Right lobe of liver (tissue), 6 donors: ENCODE measurements at regions not wholly inside any gene's neighbourhood (a gene's known extent, or its start where the extent isn't known, plus 50 kb on each side); places are given as distances from the start of the nearest gene placed in this dataset.
"Not testable (repeated sequence)": the region's sequence is repeated elsewhere in the genome, so short reads cannot be mapped to it uniquely, and the experiment has no call there.

ENCODE experiments used
- ATAC-seq, 4 donors: fragments of 200-7000 bp; cut with Tn5 transposase; one replicate each; pipeline ENCODE4 v1.9.1; 2020; ENCODE audit warnings: mild to moderate bottlenecking in 4 of 4, moderate library complexity in 4 of 4
- DNase-seq, 3 donors: peaks; one replicate each; pipeline ENCODE4 v3.0.0-alpha.2; 2020
- H3K27ac ChIP-seq, 3 donors: fragments of 200-600 bp; one replicate each; pipeline ENCODE4 v1.8.0; 2022
- H3K27me3 ChIP-seq, 2 donors: fragments of 200-600 bp; one replicate each; pipeline ENCODE4 v1.8.0; 2022
- H3K36me3 ChIP-seq, 4 donors: fragments of 200-600 bp; sonication (generic) in 1 of 4; one replicate each; pipeline versions ENCODE4 v1.5.1 to v1.8.0; 2017 to 2022; ENCODE audit warnings: control low read depth in 1 of 4
- H3K4me1 ChIP-seq, 4 donors: fragments of 200-600 bp; sonication (generic) in 1 of 4; one replicate each; pipeline versions ENCODE4 v1.5.1 to v1.8.0; 2017 to 2022; ENCODE audit warnings: control low read depth in 1 of 4
- H3K4me3 ChIP-seq, 3 donors: fragments of 200-600 bp; one replicate each; pipeline ENCODE4 v1.8.0; 2022
- H3K9me3 ChIP-seq, 4 donors: fragments of 200-600 bp; sonication (generic) in 1 of 4; one replicate each; pipeline versions ENCODE4 v1.5.1 to v1.8.0; 2017 to 2022; ENCODE audit warnings: control low read depth in 1 of 4
- POLR2A ChIP-seq: fragments of 450-650 bp; IDR thresholded peaks from one replicate; pipeline ENCODE4 v1.6.1; 2017; ENCODE audit warnings: antibody characterized with exemption, mild to moderate bottlenecking
- WGBS: methylation state at CpG from one replicate; pipeline ENCODE4 v1.1.6; 2018; ENCODE audit warnings: low coverage, low lambda C conversion rate; ENCODE audit not compliant: insufficient coverage; ENCODE audit errors: missing lambda C conversion rate; 5-methylcytosine and 5-hydroxymethylcytosine counted together
- intact Hi-C, 2 donors: fragments of 100-400 bp; cut with DNase I; formaldehyde crosslinking; loops; one replicate each; pipeline versions ENCODE4 v1.11.2 to v1.14.1; 2022
- TF ChIP-seq, protein P1 (sequence below), 4 donors: fragments of 200-600 bp in 3 of 4; fragments of 450-650 bp in 1 of 4; IDR thresholded peaks; one replicate each; pipeline versions ENCODE4 v1.5.1 to v1.8.0; 2016 to 2022; ENCODE audit warnings: antibody characterized with exemption in 4 of 4, mild to moderate bottlenecking in 2 of 4
- donor health status: DM: no; HTN: yes; CAD: no.
- donor health status: DM: no; HTN: no; CAD: no.
- donor health status: DM: no; HTN: no; CAD: no.
- donor health status: DM: no; HTN: yes; CAD: no.
- donor health status: DM: no; HTN: yes; CAD: no.

- DNase-seq (no peak), ATAC-seq (no peak)
- intact Hi-C loops: no loop called here
- Histone ChIP-seq H3K9me3 (no peaks in the 10 kb centered on the region), H3K27me3 (no peaks in the 10 kb centered on the region), H3K4me3 (no peak overlapping the region), H3K4me1 (no peaks in the 10 kb centered on the region), H3K36me3 (no peaks in the 10 kb centered on the region), H3K27ac (no peak overlapping the region)
- TF ChIP-seq, protein P1, sequence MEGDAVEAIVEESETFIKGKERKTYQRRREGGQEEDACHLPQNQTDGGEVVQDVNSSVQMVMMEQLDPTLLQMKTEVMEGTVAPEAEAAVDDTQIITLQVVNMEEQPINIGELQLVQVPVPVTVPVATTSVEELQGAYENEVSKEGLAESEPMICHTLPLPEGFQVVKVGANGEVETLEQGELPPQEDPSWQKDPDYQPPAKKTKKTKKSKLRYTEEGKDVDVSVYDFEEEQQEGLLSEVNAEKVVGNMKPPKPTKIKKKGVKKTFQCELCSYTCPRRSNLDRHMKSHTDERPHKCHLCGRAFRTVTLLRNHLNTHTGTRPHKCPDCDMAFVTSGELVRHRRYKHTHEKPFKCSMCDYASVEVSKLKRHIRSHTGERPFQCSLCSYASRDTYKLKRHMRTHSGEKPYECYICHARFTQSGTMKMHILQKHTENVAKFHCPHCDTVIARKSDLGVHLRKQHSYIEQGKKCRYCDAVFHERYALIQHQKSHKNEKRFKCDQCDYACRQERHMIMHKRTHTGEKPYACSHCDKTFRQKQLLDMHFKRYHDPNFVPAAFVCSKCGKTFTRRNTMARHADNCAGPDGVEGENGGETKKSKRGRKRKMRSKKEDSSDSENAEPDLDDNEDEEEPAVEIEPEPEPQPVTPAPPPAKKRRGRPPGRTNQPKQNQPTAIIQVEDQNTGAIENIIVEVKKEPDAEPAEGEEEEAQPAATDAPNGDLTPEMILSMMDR (IDR thresholded peaks at IDR 0.05): no peak
- TF ChIP-seq POLR2A: no peak
These were observed 490.8 kb downstream of the HTR1B start for GRCh38 chr6:76972474-76972873.

DNA sequence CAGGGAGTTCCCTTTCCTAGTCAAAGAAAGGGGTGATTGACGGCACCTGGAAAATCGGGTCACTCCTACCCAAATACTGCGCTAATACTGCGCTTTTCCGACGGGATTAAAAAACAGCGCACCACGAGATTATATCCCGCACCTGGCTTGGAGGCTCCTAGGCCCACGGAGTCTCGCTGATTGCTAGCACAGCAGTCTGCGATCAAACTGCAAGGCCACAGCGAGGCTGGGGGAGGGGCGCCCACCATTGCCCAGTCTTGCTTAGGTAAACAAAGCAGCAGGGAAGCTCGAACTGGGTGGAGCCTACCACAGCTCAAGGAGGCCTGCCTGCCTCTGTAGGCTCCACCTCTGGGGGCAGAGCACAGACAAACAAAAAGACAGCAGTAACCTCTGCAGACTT is 504.1 kb downstream of the HTR1B start:
- DNase-seq, H3K36me3 ChIP-seq, H3K27me3 ChIP-seq, H3K4me3 ChIP-seq, ATAC-seq, H3K4me1 ChIP-seq, intact Hi-C loops, H3K9me3 ChIP-seq, H3K27ac ChIP-seq: not testable (repeated sequence)
- WGBS: 82% methylated on average over 9 of the region's 15 CpGs

GRCh38 chr6:76942203-76942966 is 520.9 kb downstream of the HTR1B start:
- TF ChIP-seq, protein P1 (IDR thresholded peaks at IDR 0.05): no peak
- no peak for TF ChIP-seq POLR2A
- peaks cover 0 to 9% (median 0%) of the 10 kb centered on the region in 4 donors for H3K4me1 ChIP-seq
- intact Hi-C loops: no loop called here
- H3K36me3 ChIP-seq: no peaks in the 10 kb centered on the region
- no peaks in the 10 kb centered on the region for H3K9me3 ChIP-seq
- peak in 1 of 3 donors; percentile 49 for DNase-seq
- no peaks in the 10 kb centered on the region for H3K27me3 ChIP-seq
- no peak overlapping the region for H3K27ac ChIP-seq
- peak; percentile 57 to 91 (median 85) for ATAC-seq
- H3K4me3 ChIP-seq: no peak overlapping the region
- no CpG with 5 or more reads among the region's 2 CpGs for whole genome bisulfite sequencing

DNA sequence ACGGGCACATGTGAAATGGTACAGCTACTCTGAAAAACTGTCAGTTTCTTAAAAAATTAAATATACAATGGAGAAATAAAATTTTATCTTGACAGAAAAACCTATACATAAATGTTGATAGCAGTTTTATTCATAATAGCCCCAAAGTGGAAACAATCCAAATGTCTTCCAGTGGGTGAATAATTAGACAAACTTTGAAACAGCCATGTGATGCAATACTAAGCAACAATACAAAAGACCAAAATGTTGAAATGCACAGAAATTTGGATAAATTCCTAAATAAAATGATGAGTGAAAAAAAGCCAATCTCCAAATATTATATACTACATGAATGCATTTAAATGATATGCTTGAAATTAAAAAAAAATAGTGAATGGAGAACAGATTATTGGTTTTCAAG is 523.1 kb downstream of the HTR1B start:
- no peak overlapping the region for H3K4me3 ChIP-seq
- H3K27me3 ChIP-seq: no peaks in the 10 kb centered on the region
- ATAC-seq (peak in 3 of 4 donors; percentile 58 to 67 (median 58)), DNase-seq (no peak)
- TF ChIP-seq POLR2A: no peak
- TF ChIP-seq, protein P1 (IDR thresholded peaks at IDR 0.05): no peak
- peaks cover 0 to 9% (median 0%) of the 10 kb centered on the region in 4 donors for H3K4me1 ChIP-seq
- H3K9me3 ChIP-seq: no peaks in the 10 kb centered on the region
- H3K27ac ChIP-seq: no peak overlapping the region
- intact Hi-C loops: no loop called here
- H3K36me3 ChIP-seq: no peaks in the 10 kb centered on the region
- WGBS: 38% methylated on average over 1 of the region's 1 CpG

- ATAC-seq (no peak), DNase-seq (no peak)
- intact Hi-C loops: no loop called here
- WGBS: 43% methylated on average over 2 of the region's 2 CpGs
- Histone ChIP-seq H3K4me3 (no peak overlapping the region), H3K4me1 (no peaks in the 10 kb centered on the region), H3K27me3 (no peaks in the 10 kb centered on the region), H3K9me3 (no peaks in the 10 kb centered on the region), H3K27ac (no peak overlapping the region), H3K36me3 (no peaks in the 10 kb centered on the region)
- TF ChIP-seq, protein P1 (IDR thresholded peaks at IDR 0.05): no peak
- TF ChIP-seq POLR2A: no peak
These were observed 548.6 kb downstream of the HTR1B start for GRCh38 chr6:76914737-76915136.

- H3K36me3 ChIP-seq, H3K4me3 ChIP-seq, ATAC-seq, intact Hi-C loops, DNase-seq, H3K9me3 ChIP-seq, H3K27me3 ChIP-seq, H3K4me1 ChIP-seq, H3K27ac ChIP-seq: not testable (repeated sequence)
- 61% methylated on average over 3 of the region's 6 CpGs for WGBS
These were observed 557.8 kb downstream of the HTR1B start for GRCh38 chr6:76905541-76905940.
